ENCODE measurements at regions not wholly inside any gene's neighbourhood (a gene's known extent, or its start where the extent isn't known, plus 50 kb on each side); places are given as distances from the start of the nearest gene placed in this dataset.

- TF ChIP-seq CTCF (IDR thresholded peaks at IDR 0.05) (no peak), EP300 (IDR thresholded peaks at IDR 0.05) (no peak), POLR2A (IDR thresholded peaks at IDR 0.05) (no peak)
Observed at GRCh38 chr2:125259451-125259850, 1234.4 kb downstream of the CNTNAP5 start.
